GM06990 (cell line): ENCODE measurements at regions not wholly inside any gene's neighbourhood (a gene's known extent, or its start where the extent isn't known, plus 50 kb on each side); places are given as distances from the start of the nearest gene placed in this dataset.

Experiments used
- DNase-seq: peaks from one replicate; pipeline ENCODE4 v3.0.0-alpha.2; 2011; ENCODE audit not compliant: insufficient read length; ENCODE audit errors: extremely low read depth
- H3K27me3 ChIP-seq: replicated peaks from 2 replicates; pipeline ENCODE4 v1.6.0; 2011; ENCODE audit warnings: low read length; ENCODE audit not compliant: control insufficient read depth, insufficient read depth
- H3K36me3 ChIP-seq: 2 replicates; pipeline ENCODE4 v1.5.1; 2011; ENCODE audit warnings: low read length; ENCODE audit not compliant: control insufficient read depth, insufficient read depth
- H3K4me3 ChIP-seq: replicated peaks from 2 replicates; pipeline ENCODE4 v1.5.1; 2011; ENCODE audit warnings: low read depth, mild to moderate bottlenecking, control low read depth, low read length
- TF ChIP-seq, protein P1 (sequence below): IDR thresholded peaks from 2 replicates; pipeline ENCODE4 v1.5.1; 2011; ENCODE audit warnings: low read length, control low read depth, mild to moderate bottlenecking, inconsistent platforms; ENCODE audit not compliant: insufficient read depth, poor library complexity, severe bottlenecking

DNA sequence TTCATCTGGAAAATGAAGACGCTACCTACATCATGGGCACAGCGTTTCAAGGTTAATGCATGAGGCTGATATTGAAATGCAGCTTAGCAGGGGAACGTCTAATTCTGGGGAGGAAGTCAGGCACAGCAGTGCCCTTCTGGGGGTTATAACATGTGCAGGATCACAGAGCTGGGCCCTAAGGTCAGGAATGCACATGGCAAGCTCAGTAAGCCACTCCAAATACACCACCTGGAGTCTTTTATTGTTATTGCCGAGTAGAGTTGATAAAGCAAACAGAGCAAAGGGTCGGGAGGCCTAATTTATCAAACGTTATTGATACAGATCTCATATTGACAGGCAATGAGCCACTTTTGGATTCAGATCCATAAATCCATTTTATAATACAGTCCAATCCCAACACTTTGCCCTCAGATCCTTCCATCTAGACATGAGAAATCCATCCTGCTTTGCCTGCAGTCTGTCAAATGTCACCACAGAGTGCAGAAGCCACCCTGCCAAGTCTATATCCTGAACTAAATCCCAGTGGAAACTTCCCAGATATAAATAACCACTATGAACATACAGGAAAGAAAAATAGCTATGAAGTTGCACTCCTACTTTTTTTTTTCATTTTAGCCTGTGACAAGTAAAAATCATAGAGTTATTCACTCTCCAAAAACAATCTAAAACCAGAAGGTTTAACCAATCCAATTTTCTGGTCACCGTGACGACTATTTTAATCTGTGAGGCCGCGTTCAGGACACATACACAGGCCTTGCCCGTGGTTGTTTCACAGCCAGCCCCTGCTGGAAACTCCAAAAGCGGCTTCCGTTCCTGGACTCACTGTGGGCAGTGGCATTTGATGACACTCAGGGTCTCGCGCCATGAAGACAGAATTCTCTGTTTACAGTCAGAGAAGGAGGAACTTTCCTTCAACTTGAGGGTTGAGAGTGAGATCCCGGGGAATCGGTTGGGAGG lies 335.4 kb downstream of the DHX15 start:
- DNase-seq, result no peak
- no peaks in the 10 kb centered on the region; the same call in 1 of the 2 replicates for H3K27me3 ChIP-seq
- TF ChIP-seq, protein P1, sequence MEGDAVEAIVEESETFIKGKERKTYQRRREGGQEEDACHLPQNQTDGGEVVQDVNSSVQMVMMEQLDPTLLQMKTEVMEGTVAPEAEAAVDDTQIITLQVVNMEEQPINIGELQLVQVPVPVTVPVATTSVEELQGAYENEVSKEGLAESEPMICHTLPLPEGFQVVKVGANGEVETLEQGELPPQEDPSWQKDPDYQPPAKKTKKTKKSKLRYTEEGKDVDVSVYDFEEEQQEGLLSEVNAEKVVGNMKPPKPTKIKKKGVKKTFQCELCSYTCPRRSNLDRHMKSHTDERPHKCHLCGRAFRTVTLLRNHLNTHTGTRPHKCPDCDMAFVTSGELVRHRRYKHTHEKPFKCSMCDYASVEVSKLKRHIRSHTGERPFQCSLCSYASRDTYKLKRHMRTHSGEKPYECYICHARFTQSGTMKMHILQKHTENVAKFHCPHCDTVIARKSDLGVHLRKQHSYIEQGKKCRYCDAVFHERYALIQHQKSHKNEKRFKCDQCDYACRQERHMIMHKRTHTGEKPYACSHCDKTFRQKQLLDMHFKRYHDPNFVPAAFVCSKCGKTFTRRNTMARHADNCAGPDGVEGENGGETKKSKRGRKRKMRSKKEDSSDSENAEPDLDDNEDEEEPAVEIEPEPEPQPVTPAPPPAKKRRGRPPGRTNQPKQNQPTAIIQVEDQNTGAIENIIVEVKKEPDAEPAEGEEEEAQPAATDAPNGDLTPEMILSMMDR, result no peak
- H3K36me3 ChIP-seq, result no peaks in the 10 kb centered on the region
- H3K4me3 ChIP-seq, result no peak overlapping the region

DNA sequence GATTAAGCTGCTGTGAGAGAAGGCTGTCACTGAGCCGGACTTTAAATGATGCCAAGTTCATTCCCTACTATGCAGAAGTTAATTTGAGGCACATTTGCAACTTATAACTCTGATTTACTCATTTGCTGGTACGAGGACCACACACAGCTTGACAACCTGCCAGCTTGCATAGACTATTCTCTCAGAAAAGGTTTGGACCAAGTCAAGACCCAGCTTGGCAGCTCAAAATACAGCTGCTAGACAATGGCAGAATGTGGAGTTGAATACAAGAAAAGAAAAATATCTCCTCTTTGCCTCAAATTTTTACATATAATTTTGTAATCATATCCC lies 338.9 kb downstream of the DHX15 start:
- H3K27me3 ChIP-seq, result no peaks in the 10 kb centered on the region; the same call in 1 of the 2 replicates
- H3K36me3 ChIP-seq, result no peaks in the 10 kb centered on the region
- no peak overlapping the region for H3K4me3 ChIP-seq
- no peak for DNase-seq
- TF ChIP-seq, protein P1, result no peak

DNA sequence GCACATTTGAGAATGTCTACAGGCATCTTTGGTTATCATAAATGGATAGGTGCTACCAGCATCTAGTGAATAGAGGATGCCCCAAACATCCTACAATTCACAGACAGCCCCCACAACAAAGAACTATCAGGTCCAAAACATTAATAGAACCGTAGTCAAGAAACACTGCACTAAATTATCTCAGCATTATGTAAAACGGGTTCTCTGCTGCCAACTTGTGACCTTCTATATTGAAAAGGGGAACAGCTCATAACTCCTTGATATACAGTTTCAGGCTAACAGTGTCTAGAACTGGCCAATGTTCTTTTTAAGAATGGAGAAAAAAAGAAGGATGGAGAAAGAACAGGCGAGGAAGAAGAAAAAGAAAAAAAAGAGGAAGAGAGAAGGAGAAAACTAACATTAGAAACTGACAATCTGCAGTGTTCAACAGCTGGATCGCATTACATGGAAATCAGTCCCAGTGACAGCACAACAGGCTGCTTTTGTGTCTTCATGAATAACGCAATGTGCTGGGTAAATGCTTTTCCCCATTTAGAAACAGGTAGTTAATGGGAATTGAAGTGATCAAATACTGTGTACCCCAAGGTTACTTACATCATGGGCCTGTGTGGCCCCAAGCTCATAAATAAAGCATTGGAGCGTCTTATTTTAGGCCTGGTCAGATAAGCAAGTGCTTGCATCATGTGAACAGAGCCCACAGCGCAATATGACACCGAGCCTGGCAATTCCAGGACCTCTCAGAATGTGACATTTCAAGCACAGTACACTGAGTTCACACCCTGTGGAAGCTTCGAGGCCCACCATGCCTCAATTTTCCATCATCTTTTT lies 339.5 kb downstream of the DHX15 start:
- no peak for DNase-seq
- H3K27me3 ChIP-seq, result no peaks in the 10 kb centered on the region; the same call in 1 of the 2 replicates
- TF ChIP-seq, protein P1, result no peak
- no peaks in the 10 kb centered on the region for H3K36me3 ChIP-seq
- H3K4me3 ChIP-seq, result no peak overlapping the region

DNA sequence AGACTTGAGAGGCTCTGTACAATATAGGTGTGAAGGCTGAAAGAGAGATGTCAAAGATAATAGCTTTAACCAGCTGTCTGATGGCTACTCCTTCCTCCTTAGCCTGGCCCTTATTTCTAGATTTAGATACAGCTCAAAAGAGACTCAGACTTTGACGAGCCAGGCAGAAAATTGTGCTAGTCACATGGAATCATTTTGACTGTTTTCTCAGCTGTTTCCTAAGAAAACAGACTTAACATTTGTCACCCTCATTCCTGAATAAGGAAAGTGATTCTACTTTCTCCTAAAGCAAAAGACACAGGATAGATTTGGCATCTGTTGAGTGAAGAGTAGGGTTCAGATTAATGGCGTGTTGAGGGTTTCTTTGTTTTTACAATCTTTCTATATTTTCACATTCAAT lies 340.7 kb downstream of the DHX15 start:
- DNase-seq, result no peak
- Histone ChIP-seq H3K27me3 (no peaks in the 10 kb centered on the region), H3K4me3 (no peak overlapping the region), H3K36me3 (no peaks in the 10 kb centered on the region)
- TF ChIP-seq, protein P1, result no peak

DNA sequence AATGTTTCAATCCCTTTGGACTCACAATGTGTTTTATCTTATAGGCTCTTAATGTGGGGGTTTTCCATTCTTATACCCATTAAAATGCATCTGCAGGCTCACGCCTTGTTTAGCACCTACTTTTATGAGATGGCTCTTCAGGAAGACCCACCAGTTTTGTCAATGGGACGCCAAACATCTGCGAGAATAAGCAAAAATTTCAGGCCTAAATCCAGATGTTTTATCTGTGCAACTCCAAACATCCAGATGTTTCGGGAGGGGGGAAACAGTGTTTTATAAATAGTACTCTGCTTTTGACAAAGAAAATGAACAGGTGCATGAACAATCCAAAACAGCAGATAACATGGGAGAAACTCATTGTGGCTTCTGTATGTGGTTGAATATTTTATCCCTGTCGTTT lies 342.8 kb downstream of the DHX15 start:
- Histone ChIP-seq H3K27me3 (no peaks in the 10 kb centered on the region), H3K36me3 (no peaks in the 10 kb centered on the region), H3K4me3 (no peak overlapping the region)
- no peak for DNase-seq
- TF ChIP-seq, protein P1, result no peak
